Colonic mucosa (tissue), 4 donors: ENCODE measurements at regions not wholly inside any gene's neighbourhood (a gene's known extent, or its start where the extent isn't known, plus 50 kb on each side); places are given as distances from the start of the nearest gene placed in this dataset.

Source experiments
- DNase-seq: peaks from one replicate; pipeline ENCODE4 v3.0.0-alpha.2; 2020
- H3K27ac ChIP-seq: fragments of 200-600 bp; one replicate; pipeline ENCODE4 v1.8.0; 2021
- H3K27me3 ChIP-seq: fragments of 200-600 bp; one replicate; pipeline ENCODE4 v1.8.0; 2021
- H3K36me3 ChIP-seq: fragments of 200-600 bp; one replicate; pipeline ENCODE4 v1.8.0; 2021
- H3K4me1 ChIP-seq: fragments of 200-600 bp; one replicate; pipeline ENCODE4 v1.8.0; 2021; ENCODE audit warnings: mild to moderate bottlenecking
- H3K4me3 ChIP-seq: fragments of 200-600 bp; one replicate; pipeline ENCODE4 v1.8.0; 2021
- H3K9ac ChIP-seq, 2 donors: one replicate each; pipeline ENCODE4 v1.7.0; 2013; ENCODE audit warnings: control low read depth in 2 of 2, low read depth in 2 of 2, low read length in 2 of 2
- H3K9me3 ChIP-seq: fragments of 200-600 bp; one replicate; pipeline ENCODE4 v1.8.0; 2021
- intact Hi-C: fragments of 100-400 bp; cut with DNase I; formaldehyde crosslinking; loops from one replicate; pipeline ENCODE4 v1.14.1; 2022
- TF ChIP-seq, protein P1 (sequence below): fragments of 200-600 bp; IDR thresholded peaks from one replicate; pipeline ENCODE4 v1.8.0; 2022; ENCODE audit warnings: antibody characterized with exemption, mild to moderate bottlenecking
- donor health status: healthy.
- donor health status: DM: no; HTN: no; CAD: no.
- donor health status: DM: no; HTN: no; CAD: no.

DNA sequence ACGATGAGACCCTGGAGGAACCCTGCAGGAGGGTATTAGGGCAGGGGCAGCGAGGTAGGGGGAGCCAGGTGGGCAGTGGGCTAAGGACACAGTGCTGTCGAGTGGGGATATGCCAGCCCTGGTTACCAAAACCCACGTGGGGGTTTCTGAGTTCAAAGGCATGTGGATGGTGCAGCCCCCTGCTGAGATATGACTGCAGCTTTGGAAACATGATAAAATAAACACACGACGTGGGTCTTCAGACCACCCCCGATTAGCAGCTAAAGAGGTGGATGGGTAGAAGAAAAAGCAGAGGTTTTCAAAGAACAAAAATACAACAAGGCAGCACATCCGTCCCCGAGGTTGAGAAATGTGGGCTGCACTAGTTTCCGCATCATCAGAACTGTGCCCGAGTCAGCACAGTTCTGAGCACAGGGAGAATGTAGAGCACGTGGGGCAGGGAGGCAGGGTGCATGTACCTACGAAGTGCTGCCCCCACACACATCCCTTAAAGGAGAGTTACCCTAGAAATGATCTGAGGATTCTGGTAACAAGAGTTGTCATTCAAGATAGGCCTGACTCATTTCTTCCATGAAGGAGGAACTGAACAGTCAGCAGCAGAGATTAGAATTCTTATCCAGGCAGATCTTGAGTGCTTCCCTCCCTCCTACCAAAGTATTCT, 121.3 kb downstream of the RPLP1 start:
- H3K9me3 ChIP-seq, result no peaks in the 10 kb centered on the region
- TF ChIP-seq, protein P1, sequence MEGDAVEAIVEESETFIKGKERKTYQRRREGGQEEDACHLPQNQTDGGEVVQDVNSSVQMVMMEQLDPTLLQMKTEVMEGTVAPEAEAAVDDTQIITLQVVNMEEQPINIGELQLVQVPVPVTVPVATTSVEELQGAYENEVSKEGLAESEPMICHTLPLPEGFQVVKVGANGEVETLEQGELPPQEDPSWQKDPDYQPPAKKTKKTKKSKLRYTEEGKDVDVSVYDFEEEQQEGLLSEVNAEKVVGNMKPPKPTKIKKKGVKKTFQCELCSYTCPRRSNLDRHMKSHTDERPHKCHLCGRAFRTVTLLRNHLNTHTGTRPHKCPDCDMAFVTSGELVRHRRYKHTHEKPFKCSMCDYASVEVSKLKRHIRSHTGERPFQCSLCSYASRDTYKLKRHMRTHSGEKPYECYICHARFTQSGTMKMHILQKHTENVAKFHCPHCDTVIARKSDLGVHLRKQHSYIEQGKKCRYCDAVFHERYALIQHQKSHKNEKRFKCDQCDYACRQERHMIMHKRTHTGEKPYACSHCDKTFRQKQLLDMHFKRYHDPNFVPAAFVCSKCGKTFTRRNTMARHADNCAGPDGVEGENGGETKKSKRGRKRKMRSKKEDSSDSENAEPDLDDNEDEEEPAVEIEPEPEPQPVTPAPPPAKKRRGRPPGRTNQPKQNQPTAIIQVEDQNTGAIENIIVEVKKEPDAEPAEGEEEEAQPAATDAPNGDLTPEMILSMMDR, result no peak
- H3K27ac ChIP-seq, result no peak overlapping the region
- no peaks in the 10 kb centered on the region for H3K27me3 ChIP-seq
- no peak overlapping the region for H3K4me3 ChIP-seq
- H3K4me1 ChIP-seq, result peaks cover 6% of the 10 kb centered on the region
- H3K9ac ChIP-seq, result no peak overlapping the region
- no peak for DNase-seq
- intact Hi-C loops, result loop anchor here (10.0 kb wide), 1 partner anchor 911 kb away; no protein-coding TSS in a partner anchor
- H3K36me3 ChIP-seq, result no peaks in the 10 kb centered on the region

DNA sequence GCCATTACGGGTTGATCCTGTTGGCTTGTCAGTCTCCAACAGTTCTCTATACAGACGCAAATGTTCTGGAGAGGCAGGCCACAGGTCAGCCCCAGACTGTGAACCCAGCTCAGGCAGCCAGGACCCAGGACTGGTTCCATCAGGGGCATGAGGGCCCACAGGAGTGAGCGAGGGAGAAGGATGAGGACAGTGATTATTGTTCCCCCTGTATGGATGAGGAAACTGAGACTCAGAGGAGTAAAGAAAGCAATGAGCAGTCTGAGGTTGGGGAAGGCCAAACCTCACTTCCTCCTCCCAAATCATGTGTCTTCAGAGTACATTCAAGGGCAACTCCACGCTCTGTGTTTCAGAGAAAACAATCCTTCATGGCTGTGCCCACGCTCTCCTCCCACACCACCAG, 121.9 kb downstream of the RPLP1 start:
- H3K9me3 ChIP-seq, result no peaks in the 10 kb centered on the region
- DNase-seq, result no peak
- H3K4me3 ChIP-seq, result no peak overlapping the region
- H3K27me3 ChIP-seq, result no peaks in the 10 kb centered on the region
- TF ChIP-seq, protein P1, result no peak
- H3K9ac ChIP-seq, result no peak overlapping the region
- intact Hi-C loops, result loop anchor here (10.0 kb wide), 1 partner anchor 910 kb away; no protein-coding TSS in a partner anchor
- no peaks in the 10 kb centered on the region for H3K36me3 ChIP-seq
- H3K27ac ChIP-seq, result no peak overlapping the region
- peaks cover 8% of the 10 kb centered on the region for H3K4me1 ChIP-seq

DNA sequence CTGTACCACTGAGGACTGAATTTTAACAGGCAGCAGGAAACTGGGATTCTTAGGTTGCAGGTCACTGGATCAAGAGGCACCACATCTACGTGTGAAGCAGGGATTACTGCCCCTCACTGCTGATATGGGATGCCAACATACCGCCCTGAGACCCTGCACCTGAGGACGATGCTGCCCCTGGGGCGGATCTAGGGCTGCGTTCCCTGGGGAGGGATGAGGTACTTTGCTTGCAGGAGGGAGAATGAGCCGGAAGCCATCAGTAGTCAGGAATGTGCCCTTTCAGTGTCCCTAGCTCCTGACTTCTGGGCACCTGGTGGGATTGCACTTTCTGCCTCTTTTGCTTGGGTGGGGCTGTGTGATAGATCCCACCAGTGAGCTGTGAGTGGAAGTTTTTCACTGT, 122.8 kb downstream of the RPLP1 start:
- no peak overlapping the region for H3K27ac ChIP-seq
- intact Hi-C loops, result loop anchor here (10.0 kb wide), 1 partner anchor 909 kb away; no protein-coding TSS in a partner anchor
- H3K4me1 ChIP-seq, result peaks cover 12% of the 10 kb centered on the region
- H3K9me3 ChIP-seq, result no peaks in the 10 kb centered on the region
- TF ChIP-seq, protein P1, result no peak
- no peaks in the 10 kb centered on the region for H3K27me3 ChIP-seq
- H3K4me3 ChIP-seq, result no peak overlapping the region
- no peaks in the 10 kb centered on the region for H3K36me3 ChIP-seq
- peak overlapping the region in 1 of 2 donors; percentile 51 for H3K9ac ChIP-seq
- no peak for DNase-seq

DNA sequence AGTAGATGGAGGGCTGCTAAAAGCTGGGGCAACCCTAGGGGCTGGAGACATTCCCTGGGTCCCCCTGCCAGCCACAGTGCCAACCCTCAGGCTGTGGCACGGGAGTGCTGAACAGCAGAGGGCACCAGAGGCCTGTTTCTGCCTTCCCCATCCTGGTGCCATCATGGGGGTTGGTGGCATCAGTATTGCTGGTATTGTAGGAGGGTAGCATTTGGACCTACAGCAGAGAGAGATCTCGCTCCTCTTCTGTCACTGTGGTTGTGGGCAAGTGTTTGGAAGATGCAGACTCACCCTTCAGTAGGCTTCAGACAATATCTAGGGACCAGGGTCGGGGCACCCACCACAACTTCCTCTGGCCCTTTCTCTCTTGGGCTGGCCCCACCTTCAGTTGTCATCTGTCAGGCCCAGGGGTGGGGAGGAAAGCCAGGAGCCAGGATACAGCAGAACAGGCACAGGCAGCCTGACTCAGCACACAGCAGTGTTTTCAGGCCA, 123.5 kb downstream of the RPLP1 start:
- TF ChIP-seq, protein P1, result peak; percentile 85
- intact Hi-C loops, result loop anchor here (10.0 kb wide), 1 partner anchor 909 kb away; no protein-coding TSS in a partner anchor
- no peaks in the 10 kb centered on the region for H3K9me3 ChIP-seq
- no peaks in the 10 kb centered on the region for H3K27me3 ChIP-seq
- no peak overlapping the region for H3K4me3 ChIP-seq
- peak overlapping the region in 1 of 2 donors; percentile 43 for H3K9ac ChIP-seq
- no peak overlapping the region for H3K27ac ChIP-seq
- DNase-seq, result peak; percentile 81
- peaks cover 12% of the 10 kb centered on the region for H3K4me1 ChIP-seq
- H3K36me3 ChIP-seq, result no peaks in the 10 kb centered on the region

DNA sequence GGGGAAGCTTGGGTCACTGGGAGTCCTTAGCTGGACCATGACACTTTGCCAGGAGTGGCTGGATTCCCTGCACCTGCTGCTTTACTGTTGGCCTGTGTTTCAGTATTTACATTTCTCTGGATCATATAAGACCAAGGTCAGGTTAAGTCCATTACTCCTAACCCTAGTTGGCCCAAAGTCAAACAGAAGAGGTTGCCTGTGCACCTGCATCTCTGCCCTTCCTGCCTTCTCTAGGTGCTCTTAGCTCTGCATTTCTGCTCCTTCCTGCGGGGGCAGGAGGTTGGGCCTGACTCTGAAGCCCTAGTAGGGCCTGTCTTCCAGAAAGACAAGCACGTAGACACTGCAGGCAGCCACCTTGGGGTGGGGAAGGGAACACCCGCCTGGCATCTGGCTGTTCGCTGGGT, 124.3 kb downstream of the RPLP1 start:
- intact Hi-C loops, result loop anchor here (10.0 kb wide), 1 partner anchor 908 kb away; no protein-coding TSS in a partner anchor
- no peaks in the 10 kb centered on the region for H3K36me3 ChIP-seq
- H3K27me3 ChIP-seq, result no peaks in the 10 kb centered on the region
- H3K4me3 ChIP-seq, result no peak overlapping the region
- peak; percentile 63 for DNase-seq
- H3K9ac ChIP-seq, result peak overlapping the region in 1 of 2 donors; percentile 43
- TF ChIP-seq, protein P1, result no peak
- no peak overlapping the region for H3K27ac ChIP-seq
- H3K9me3 ChIP-seq, result no peaks in the 10 kb centered on the region
- H3K4me1 ChIP-seq, result peaks cover 12% of the 10 kb centered on the region
